NCI-H748 treated with DMSO at 0.1 percent for 48 hours (cell line): ENCODE measurements at regions not wholly inside any gene's neighbourhood (a gene's known extent, or its start where the extent isn't known, plus 50 kb on each side); places are given as distances from the start of the nearest gene placed in this dataset.

Experiments used
- DNase-seq: peaks from one replicate; lab custom pipeline; 2025; lab: John Stamatoyannopoulos, UW

DNA sequence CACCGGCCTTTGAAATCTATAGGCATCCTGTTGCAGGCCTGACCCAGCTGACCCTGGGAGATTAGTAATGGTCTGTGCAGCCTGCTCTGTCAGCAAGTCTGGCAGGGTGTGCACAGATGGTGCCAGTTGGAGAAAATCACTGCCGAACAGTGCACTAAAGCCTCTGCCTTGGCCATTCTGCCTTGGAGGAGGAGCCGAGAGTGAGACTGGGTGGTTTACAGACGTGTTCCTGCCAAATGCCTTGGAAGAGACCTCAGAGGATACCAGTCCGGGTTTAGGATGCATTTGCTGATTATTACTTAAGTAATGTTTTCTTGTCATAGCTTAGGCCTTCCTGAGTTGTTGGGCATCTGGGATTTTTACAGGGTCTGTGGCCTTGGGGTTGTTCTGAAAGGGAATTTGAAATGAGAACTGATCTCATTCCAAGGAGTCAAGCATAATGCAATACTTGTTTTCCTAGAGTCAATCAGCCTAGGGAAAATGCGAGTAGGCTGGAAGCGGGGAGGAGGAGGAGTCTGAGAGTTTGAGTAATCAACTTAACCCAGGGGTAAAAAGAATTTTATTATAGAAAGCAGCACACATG is 292.1 kb downstream of the SOX4 start:
- no peak for DNase-seq

DNA sequence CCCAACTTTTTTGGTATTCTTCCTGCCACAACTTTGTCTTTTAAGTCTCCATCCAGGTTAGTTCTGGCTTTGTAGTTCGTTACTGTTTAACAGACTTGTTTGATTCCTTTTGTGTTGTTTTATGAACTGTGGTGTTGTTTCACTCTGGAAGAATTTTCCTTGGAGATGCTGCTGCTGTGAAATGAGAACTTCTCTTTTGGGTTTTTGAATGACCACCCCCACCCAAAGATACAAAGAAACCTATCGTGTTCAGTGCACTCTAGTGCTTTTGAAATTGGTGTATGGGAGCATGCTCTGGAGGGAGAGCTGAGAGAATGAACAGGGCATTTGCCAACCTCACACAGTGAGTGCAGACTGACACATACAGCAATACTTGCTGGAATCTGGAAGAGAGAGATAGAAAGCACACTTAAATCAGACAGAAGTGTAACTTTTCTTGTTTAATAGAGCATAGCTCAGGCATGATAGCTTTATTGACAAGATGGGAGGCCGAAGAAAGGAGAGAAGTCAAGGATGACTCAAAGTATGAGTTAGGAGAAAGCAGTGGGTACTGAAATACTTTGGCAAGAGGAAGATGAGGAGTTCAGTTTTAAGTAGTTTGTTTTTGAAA is 293.1 kb downstream of the SOX4 start:
- DNase-seq, result no peak

DNA sequence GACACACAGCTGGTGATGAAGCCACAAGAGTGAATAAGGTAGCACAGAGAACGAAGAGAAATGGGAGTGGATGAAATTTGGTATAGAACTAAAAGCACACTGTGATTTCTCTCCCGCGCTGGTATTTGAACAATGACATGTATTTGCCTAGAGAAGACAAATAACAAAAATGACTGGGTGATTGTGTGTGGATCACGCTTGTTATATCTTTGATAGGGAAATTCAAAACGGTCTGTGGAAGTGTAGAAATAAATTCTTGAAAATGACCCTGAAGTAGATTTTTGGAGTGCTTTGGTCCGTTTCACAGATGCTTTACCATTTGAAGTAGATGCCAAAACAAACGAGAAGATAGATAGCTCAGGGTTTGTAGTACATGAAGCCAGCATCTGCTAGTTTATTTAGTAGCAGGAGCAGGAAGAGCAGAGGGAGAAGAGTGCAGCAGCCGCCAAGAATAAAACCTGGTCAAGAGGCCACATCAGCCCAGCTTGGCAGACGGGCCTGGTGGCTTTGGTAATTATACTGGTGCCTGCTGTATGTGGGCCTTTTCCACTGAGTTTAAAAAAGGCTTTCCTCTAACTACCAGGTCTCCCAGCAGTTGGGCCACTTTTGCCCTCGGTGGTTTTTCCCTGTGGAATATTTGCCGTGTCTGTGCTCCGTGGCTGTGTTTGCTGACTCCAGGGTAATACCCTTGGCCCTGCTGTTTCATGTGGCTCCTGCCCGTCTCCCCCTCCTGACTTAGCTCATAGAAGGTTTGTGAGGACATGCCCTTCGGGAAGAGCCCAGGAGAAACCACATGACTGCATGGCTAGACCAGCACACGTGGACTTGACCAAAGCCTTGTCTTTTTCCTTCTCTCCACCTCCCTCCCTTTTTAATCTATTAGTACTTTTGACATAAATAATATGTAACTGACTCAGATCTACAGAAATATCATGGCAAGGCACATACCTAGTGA is 294.0 kb downstream of the SOX4 start:
- DNase-seq, result peak; percentile 48

DNA sequence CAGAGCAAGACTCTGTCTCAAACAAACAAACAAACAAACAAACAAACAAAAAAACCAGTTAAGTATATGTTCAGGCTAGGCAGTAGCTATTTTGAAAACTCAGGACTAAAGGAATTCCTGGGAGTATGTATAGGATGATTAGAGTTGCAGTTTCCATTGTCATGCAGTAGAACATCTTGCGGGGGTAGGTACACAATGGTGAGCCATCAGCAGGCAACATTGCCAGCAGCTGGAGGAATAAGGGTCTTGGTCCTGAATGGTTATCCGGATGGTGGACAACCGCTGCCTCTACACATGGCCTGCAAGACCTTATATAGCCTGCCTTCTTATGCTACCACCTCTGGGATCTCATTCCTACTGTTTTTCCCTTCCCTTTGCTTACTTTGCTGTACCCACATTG is 297.5 kb downstream of the SOX4 start:
- DNase-seq, result no peak

DNA sequence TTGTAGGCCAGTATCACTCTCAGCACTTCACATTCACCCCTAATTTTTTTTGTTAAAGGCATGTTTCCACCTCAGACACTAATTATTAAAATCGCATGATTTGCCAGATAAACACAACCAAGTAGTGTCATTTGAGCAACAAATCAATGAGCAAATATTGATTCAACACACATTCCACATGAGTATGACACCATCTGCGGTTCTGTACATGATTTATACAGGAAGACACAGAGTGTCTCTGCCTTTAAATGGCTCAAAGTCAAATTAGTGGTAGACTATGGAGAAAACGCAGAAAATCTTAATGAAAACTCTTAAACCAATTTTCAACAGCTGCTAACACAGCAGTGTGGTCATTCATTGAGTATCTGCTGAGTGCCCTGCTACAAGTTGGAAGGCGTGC is 300.2 kb downstream of the SOX4 start:
- peak; percentile 49 for DNase-seq

DNA sequence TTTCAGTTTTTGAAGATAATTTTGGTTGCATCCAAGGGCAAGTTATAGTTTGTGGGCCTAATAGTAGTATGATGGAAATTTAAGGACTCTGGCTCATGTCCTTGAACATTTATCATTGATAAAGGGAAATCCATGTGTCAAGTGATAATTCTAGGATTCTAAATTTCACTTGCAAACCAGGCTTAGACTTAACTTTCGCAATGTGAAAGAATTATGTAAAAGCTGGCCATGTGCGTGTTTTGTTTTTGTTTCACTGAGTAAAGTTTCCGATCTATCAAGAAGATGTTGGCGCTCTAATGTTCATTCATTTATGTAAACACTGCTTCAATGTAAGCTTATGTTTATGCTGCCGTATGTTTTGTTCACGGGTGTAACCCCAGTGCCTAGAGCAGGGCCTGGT is 302.0 kb downstream of the SOX4 start:
- no peak for DNase-seq

DNA sequence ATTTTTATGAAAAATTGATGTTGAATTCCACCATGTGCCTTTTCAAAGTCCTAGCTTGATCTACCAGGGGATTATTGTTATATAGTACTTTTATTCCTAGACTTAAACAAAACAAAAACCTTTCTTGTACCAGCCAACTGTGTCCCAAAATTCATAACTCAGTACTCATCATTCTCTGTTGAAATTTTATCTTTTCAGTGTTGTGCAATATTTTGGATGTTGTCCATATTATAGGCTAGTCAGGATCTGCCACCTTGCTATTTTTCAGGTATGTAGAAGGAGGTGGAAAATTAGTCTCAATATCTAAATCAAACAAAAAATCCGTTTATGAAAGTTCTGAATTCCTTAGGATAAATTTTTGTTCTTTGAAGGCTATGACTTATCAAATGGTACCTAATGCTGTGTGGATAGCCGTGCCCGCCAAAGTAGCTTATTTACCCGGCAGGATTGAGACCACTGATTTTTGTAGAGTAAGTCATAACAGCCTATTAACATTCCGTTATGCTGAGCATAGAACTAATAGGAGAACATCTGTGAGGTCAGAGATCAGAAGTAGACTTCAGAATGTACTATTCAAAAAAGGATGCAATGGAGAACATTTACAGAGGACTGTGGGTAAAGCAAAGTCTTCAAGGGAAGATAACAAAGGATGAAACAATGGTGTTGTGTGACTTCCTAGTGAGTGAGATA is 304.7 kb downstream of the SOX4 start:
- DNase-seq, result no peak

DNA sequence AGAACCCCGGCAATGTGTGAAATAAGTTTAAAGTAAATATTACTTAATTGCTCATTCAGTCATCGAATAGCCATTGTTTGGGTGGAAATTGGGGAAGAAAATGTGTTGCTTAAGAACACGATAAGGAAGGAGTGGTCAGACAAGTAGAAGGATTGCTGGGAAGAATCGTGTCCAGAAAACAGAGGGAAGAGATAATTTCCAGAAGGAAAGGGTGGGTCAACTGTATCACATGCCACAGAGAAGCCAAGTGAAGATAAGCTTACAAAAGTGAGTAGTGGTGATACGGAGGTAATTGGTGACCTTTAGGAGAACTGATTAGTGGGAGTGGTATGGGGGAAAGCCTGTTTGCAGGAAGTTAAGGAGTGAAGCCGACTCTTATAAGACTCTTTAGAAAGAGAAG is 306.2 kb downstream of the SOX4 start:
- DNase-seq, result no peak

DNA sequence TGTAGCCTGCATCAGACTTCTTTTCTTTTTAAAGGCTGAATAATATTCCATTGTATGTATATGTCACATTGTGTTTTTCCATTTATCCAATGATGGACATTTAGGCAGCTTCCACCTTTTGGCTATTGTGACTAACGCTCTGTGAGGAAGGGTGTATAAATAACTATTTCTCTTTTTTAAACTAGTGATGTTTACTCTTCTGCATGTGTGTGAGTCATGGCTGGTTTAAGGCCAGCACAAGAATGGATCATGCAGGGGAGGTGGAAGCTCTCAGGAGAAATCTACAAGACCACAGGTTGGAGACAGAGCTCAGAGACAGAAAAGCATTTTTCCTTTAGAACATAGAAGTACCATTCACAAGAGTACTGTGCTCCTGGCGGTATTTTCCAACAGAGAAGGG is 307.2 kb downstream of the SOX4 start:
- DNase-seq, result no peak

DNA sequence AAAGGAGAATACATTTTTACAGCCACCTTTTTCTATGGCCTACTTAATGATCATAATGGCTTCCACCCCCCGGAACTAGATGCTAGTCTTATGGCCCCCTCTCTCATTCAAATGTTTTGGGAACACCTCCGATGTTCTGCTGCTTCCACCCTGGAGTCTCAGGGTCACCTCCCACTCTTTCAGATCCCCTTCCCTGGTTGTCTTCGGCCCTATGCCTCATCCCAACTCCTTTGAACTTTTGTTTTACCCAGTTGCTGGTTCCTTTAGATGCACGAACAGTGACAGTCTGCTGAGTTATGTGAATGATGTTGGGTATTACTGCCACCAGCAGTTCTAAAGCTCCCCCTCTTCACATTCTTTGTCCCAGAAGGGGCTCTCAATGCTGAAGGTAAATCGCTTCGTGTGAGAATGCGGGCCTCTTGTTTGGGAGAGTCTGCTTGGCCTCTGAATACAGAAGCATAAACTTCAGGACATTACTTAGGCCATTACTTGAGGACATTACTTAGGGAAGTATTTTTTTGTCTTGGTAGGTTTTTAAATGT is 309.1 kb downstream of the SOX4 start:
- DNase-seq, result no peak

DNA sequence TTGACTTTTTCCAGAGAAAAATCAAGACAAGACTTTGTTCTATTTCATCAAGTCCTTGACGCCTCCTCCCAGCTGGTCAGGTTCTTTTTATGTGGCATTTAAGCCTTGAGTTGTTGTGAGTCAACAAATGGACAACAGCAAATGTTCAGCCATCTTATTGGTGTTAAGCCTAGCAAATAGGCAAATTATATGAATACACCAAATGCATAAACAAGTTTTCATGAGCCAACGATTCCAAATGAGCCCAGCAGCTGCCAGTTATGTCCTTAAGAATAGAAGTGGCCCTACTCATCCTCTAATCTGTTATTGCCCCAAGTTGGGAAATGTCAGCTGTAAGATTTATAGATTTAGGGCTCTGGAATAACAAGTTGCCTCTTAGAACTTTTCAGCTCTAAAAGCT is 312.0 kb downstream of the SOX4 start:
- no peak for DNase-seq

DNA sequence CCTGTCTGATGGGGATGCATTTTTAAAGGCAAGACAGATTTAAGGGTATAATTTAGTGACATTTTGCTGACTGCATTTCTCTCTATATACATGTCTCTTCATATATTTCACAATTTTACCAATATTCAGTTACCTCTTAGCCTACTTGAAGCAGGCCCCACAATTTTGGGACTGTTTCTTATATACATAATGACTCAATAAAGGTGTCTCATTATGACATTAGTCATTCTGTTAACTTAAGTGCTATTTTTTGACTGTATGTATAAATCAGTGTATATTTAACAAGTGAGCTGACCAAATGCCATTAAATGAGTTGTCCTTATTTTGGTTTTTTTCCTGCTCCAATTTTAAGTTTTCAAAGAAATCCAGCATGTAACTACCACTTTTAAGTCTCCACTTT is 313.3 kb downstream of the SOX4 start:
- no peak for DNase-seq

DNA sequence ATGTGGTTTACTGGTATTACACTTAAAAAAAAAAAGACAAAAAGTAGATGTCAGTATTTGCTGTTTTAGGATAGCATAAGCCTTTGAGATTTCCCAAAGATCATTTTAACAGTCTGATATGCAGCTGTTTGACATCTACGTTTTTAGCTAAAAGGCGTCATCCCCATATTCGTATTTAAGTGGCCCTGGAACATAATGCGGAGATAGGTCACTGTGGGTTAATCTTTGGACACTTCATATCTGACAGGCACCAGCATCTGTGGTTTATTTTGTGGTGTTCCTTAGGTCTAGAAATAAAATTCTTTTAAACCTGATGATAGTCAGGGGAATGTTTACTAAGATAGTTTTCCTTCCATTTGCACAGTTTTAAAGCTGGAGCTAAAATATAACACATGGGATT is 313.7 kb downstream of the SOX4 start:
- no peak for DNase-seq

DNA sequence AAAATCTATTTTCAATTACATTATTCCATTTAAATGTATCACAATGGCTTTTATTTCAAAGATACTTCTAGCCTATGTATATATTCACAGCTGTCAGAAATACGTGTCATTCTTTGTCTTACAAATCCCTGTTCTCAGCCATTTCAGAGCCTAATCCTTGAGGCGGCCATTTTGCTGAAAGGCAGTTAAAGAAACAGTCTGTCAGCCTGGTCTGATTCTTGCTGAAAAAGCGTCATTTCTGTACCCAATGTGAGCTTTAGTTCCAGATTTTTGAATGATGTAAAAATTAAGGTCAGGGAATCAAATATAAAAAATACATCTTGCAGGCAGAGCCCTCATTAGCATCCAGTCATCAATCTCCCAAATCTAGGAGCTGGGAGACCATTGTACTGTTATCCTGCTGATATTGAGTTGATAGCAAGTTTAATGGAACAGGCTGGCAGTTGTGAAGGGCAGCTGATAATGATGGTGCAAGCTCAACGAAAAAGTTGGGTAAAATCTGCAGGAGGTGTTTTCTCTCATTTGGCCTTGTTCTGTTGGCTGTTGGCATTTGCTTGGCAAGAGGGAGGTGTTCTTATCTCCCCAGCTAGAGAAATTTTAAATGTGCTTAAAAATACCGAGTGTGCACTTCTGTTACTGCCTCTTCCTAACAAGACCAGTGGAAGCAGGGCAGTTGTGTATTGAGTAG is 314.8 kb downstream of the SOX4 start:
- DNase-seq, result no peak

DNA sequence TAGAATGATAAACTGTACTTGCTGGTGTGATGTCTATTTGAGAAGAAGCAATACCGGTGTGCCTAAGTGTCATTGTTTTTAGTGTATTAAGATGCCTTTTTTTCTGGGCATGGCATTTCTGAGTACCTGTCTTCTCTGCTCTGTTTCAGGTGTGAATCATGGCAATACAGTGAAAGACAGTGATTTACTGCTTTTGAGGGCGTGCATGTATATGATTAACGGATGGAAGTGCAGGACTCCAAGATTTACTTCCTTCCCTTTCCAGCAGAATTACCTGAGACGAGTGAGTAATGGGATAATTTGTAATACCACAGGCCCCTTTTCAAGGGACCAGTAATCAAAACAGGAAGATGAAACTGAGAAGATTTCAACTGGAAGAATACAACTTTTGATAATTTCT is 315.8 kb downstream of the SOX4 start:
- DNase-seq, result no peak

DNA sequence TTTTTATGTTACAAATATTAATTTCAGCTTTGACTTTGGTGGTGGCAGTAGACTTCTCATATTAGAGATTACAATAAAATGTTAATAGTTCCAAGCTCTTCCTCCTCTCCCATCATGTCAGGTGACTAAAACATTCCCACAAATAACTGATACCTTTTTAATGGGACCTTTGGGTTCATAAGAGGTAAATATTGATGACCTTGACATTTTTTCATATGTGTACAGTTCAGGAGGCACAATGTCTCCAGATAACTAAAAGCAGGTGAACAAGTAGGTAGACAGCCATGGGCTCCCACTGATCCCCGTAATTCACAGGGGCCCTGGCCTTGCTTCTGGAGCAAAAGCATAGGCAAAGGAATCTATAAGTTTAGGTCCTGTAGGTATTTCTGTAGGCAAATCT is 317.7 kb downstream of the SOX4 start:
- DNase-seq, result no peak

DNA sequence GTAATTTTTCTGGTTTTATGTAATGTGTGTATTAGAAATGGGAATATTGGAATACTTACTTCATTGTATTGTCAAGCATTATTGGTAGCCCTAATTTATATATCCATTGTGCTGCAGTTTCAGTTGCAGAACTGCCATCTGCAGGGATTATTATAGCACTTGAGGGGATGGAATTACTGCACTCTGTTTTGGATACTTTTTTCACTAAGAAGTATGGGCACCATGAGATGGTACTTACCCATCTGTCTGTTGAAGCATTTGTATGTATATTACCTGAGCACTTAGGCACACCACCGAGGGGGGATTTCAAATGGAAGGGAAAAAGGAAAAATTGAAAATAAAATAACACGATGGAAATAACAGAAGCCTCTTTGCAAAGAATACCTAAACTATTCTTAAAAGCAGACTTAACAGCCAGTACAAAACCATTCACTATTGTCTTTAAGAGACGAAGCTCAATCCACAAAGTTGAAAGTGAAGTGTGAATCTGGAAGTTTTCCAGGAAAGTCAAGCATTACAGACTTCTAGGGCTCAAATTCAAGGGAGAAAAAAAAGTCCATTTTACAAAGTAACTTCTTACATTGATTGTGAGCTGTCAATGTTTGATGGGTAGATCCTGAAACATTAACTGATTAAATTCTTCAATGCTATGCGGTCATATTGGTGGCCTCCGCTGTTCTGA is 318.7 kb downstream of the SOX4 start:
- DNase-seq, result no peak

DNA sequence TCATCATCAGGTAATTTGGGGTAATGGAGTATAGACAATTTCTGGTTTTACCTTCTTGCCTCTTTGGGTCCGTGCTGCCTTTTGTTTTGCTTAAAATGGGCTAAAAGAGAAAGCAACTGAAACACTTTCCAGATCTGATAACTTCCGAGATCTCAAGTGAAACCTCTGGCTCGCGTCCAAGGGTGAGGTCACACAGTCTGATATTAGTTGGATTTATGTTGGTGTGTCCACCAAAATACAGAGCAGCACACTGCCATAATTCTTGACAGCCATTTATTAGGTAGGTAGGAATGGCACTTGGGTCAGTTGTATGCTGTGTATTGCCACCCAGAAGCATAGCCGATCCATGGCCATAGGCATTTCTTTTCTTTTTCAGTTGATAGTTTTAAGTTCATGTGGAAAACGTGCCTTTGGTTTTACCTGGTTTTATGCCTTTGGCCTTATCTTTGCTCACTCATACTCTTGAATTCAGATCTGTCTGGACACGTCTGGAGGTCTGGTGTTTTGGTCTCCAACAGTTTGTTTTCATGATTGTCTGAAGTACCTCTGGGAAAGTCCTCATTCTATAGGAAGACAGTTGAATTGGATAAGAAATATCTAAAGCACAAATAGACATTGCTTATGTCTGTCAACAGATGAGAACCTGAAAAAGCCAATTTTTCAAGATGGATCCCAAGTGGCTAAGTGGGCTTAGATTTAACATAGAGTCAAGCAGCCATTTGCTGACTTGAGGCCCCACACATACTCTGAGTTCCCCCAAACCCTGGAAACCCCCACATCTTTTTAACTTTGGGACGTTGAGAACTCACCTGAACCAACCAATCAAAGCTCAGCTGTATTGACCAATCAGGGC is 320.8 kb downstream of the SOX4 start:
- peak; percentile 83 for DNase-seq

DNA sequence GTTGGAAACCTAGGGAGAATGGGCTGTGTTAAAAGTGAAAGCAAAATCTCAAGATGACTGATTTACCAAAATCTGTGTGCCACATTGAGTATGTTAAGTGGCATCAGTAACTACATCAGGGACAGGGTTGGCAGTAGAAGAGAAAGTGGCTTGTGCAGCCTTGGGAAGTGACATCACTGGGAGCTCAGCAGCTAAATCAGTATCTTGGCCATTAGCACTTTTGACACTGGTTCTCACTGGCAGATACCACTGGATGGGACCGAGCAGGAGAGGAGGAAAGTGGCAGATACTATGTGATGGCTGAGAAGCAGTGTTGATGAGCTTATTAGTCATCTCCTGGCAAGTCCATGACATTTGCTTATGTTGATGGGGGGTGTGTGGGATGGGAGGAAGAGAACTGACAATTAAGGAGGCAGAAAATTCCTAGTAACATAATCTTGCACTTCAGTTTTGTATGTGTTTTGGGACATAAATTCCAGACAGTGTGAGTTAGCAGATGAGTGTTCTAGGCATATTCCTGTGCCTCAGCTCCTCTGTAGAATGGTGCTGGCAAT is 322.2 kb downstream of the SOX4 start:
- DNase-seq, result no peak

DNA sequence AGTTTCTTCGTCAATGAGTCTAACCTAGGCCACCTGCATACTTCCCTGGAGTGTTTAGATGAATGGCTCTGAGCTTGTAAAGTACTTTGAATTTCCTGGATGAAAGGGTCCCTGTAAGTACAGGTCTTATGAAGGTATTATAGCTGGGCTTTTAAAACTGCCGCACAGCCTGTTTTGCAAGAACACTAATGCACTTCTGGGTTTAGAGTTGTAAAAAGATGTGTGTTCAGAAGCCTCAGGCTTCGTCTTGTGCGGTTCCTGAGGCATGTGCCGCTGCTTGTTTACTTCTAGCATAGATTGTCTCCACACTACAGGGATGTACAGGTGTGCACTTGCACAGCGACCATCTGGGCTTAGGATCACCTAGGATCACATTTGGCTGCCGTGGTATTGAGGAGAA is 324.5 kb downstream of the SOX4 start:
- DNase-seq, result no peak
